Coronary artery (tissue), 2 donors: ENCODE measurements at regions not wholly inside any gene's neighbourhood (a gene's known extent, or its start where the extent isn't known, plus 50 kb on each side); places are given as distances from the start of the nearest gene placed in this dataset.
"Not testable (repeated sequence)": the region's sequence is repeated elsewhere in the genome, so short reads cannot be mapped to it uniquely, and the experiment has no call there.

Experiments
- DNase-seq: peaks from one replicate; pipeline ENCODE4 v3.0.0-alpha.2; 2017; ENCODE audit warnings: low spot score
- H3K27ac ChIP-seq, 2 donors: fragments of 200-600 bp; sonication (generic); one replicate each; pipeline ENCODE4 v1.5.1; 2016 to 2019
- H3K4me3 ChIP-seq: fragments of 200-600 bp; sonication (generic); 2 replicates; pipeline ENCODE4 v1.5.1; 2016; ENCODE audit warnings: mild to moderate bottlenecking, moderate library complexity
- TF ChIP-seq, protein P1 (sequence below): fragments of 200-600 bp; sonication (generic); IDR thresholded peaks from one replicate; pipeline ENCODE4 v1.5.1; 2019; ENCODE audit warnings: antibody characterized with exemption

DNA sequence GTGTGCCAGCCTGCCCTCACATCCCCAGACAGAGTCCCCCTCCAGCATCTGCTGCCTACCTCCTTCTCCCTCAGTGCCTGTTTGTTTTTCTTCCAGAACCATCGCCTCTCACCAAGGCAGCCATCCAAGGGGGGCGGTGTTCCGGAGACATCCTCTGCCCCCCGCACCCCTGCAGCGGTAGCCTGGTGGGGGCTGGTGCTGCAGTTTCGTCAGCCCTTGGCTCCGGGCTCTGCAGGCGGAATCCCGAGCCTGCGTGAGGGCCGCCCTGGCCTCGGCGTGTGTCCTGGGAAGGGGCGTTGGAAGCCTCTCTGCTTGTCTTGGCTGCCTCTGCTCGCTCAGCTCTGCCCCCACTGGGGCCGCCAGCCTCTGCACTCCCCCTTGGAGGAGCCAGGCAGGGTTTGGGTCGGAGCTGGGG, 126.0 kb upstream of the CIBAR2 start:
- Histone ChIP-seq H3K27ac (peak overlapping the region in 1 of 2 donors; percentile 54), H3K4me3 (peak overlapping the region; percentile 39)
- TF ChIP-seq, protein P1, sequence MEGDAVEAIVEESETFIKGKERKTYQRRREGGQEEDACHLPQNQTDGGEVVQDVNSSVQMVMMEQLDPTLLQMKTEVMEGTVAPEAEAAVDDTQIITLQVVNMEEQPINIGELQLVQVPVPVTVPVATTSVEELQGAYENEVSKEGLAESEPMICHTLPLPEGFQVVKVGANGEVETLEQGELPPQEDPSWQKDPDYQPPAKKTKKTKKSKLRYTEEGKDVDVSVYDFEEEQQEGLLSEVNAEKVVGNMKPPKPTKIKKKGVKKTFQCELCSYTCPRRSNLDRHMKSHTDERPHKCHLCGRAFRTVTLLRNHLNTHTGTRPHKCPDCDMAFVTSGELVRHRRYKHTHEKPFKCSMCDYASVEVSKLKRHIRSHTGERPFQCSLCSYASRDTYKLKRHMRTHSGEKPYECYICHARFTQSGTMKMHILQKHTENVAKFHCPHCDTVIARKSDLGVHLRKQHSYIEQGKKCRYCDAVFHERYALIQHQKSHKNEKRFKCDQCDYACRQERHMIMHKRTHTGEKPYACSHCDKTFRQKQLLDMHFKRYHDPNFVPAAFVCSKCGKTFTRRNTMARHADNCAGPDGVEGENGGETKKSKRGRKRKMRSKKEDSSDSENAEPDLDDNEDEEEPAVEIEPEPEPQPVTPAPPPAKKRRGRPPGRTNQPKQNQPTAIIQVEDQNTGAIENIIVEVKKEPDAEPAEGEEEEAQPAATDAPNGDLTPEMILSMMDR, result no peak
- peak; percentile 86 for DNase-seq

DNA sequence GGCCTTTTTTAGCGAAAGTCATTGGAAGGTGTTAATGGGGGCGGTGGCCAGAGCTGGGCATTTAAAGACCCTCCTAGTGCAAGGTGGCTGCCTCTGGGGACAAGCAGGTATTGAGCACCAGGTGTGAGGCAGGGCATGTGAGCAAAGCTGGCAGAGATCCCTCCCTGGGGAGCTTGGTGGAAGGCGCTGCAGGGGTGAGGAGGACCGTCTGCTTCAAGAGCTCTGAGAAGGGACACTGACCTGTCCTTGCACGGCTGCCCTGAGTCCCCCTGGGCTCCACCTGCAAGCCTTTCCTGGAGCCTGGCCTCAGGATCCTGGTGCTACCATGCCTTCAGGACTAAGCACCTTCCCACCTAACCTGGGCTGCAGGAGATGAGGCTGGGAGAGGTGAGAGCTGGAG, 127.0 kb upstream of the CIBAR2 start:
- TF ChIP-seq, protein P1, result no peak
- Histone ChIP-seq H3K4me3 (no peak overlapping the region), H3K27ac (no peak overlapping the region)
- no peak for DNase-seq

DNA sequence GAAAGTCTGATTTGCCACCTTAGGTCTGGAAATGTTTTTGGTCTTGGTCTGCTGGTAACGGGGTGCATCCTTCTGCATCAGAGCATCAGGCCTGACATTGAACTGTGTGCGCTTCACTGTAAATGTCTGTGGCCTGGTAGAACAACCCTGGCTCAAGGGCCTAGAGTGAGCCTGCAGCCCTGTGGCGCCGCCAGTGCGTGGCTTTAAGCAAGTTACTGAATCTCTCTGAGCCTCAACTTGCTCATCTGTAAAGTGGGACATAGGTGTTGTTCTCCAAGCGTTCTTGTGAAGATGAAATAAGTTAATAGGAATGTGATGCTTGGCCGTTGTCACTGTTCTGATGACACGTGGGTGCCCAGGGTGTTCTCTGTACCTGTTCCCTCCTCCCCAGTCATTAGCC, 127.6 kb upstream of the CIBAR2 start:
- H3K4me3 ChIP-seq, result no peak overlapping the region
- TF ChIP-seq, protein P1, result no peak
- DNase-seq, result no peak

DNA sequence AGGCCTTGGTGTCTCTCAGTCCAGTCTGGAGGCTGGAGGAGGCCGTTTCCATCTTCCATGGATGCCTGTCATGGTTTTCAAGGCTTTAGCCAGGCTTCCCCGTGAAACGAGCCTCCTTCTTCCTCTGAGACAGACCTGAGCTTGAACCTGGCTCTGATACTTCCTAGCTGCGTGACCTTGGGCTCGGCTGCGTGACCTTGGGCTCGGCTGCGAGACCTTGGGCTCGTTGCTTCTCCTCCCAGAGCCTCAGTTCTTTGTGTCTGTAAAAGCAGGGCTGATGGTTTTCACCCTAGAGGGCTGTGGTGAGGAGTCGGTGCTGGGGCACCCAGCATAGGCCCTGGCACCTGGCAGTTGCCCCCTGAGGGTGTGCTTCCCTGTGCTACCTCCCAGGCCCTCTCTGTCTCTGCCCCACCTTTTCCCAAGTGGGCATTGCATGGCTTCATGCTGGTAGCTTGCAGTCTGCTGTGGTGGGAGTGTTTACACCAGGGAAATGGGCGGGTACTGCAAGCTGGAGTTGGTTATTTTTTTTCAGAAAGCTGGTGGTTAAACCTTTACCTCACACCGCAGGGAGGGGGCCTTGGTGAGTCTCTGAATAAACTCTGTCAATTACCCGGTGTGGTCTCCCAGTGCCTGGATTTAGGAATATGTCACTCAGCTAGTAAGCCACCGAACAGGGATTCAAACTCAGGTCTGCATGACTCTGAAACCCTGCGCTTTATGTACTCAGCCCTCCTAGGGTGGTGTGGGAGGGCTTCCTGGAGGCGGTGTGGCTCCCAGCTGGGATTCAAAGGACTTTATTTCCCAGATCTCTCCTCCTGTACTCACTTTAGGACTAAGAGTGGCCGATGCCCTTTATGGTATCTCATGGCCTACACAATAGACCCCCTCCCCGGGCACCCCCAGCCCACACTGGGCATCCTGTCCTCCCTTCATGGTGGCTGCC, 129.0 kb upstream of the CIBAR2 start:
- TF ChIP-seq, protein P1, result no peak

More for the DNA sequence above, 127.6 kb upstream of the CIBAR2 start:
- no peak overlapping the region for H3K27ac ChIP-seq

DNA sequence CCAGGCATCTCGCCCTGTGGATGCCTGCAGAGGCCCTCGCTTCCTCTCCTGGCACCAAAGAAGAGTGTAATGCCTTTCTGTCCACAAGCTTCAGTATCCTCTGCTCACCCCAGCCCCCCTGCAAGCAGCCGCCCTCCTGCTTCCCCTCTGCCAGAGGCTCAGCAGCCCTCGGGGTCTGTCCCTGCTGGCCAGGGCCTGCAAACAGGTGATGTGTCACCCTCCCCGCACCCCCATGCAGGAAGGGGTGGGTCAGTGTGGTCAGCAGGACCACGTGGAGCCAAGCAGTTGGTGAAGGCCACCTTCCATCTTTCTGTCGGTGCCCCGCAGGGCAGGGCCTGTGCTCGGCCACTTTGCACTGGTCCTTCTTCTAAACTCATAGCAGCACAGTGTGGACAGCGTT, 129.9 kb upstream of the CIBAR2 start:
- TF ChIP-seq, protein P1, result no peak
- DNase-seq, result no peak
- H3K4me3 ChIP-seq, result no peak overlapping the region
- no peak overlapping the region for H3K27ac ChIP-seq

More for the DNA sequence above, 129.0 kb upstream of the CIBAR2 start:
- H3K4me3 ChIP-seq, result no peak overlapping the region
- no peak overlapping the region for H3K27ac ChIP-seq
- DNase-seq, result no peak

DNA sequence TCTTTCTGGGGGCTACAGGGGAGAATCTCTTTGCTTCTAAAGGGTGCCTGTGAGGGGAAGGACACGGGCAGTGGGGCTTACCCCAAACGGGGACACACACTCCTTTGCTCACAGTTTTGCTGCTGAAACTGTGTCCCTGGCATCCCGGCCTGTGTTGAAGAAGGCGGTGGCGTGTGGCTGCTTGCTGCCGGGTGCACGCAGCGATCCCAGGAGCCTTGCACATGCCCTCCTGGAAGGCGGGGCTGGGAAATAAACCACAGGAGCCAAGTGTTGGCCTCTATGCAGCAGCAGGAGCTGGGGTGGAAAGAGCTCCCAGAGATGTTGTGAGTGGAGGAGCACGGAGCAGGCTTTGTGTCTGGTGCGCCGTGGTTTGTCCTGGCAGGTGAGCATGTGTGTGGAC, 131.0 kb upstream of the CIBAR2 start:
- TF ChIP-seq, protein P1, result no peak
- Histone ChIP-seq H3K27ac (no peak overlapping the region), H3K4me3 (no peak overlapping the region)
- DNase-seq, result no peak

DNA sequence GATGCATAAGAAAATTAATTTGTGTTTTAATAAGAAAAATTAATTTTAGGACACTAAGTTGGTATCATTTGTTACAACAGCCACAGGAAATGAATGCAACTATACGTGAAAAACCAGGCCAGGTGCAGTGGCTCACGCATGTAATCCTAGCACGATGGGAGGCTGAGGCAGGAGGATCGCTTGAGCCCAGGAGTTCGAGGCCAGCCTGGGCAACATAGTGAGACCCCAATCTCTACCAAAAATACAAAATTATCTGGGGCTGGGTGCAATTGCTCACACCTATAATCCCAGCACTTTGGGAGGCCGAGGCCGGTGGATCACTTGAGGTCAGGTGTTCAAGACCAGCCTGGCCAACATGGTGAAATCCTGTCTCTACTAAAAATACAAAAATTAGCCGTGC, 132.2 kb upstream of the CIBAR2 start:
- H3K27ac ChIP-seq, H3K4me3 ChIP-seq, DNase-seq: not testable (repeated sequence)
